PC-3 (cell line): ENCODE measurements at regions not wholly inside any gene's neighbourhood (a gene's known extent, or its start where the extent isn't known, plus 50 kb on each side); places are given as distances from the start of the nearest gene placed in this dataset.
"Not testable (repeated sequence)": the region's sequence is repeated elsewhere in the genome, so short reads cannot be mapped to it uniquely, and the experiment has no call there.

ENCODE experiments used
- EZH2phosphoT487 ChIP-seq: fragments of 300-600 bp; sonication (generic); IDR thresholded peaks from 2 replicates; pipeline ENCODE4 v1.6.1; 2018; ENCODE audit warnings: mild to moderate bottlenecking, antibody characterized with exemption, low read length, borderline replicate concordance
- TF ChIP-seq, protein P1 (sequence below): fragments of 300-600 bp; sonication (generic); conservative IDR thresholded peaks from 2 replicates; pipeline ENCODE4 v1.5.1; 2017; ENCODE audit warnings: antibody characterized with exemption, low read depth, mild to moderate bottlenecking, low read length

DNA sequence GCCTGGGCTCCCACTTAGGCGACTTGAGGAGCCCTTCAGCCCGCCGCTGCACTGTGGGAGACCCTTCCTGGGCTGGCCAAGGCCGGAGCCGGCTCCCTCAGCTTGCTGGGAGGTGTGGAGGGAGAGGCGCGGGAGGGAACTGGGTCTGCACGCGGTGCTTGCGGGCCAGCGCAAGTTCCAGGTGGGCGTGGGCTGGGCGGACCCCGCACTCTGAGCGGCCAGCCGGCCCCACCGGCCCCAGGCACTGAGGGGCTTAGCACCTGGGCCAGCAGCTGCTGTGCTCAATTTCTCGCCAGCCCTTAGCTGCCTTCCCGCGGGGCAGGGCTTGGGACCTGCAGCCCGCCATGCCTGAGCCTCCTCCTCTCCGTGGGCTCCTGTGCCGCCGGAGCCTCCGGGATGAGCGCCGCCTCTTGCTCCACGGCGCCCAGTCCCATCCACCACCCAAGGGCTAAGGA, 946.3 kb downstream of the IPMK start:
- TF ChIP-seq, protein P1, sequence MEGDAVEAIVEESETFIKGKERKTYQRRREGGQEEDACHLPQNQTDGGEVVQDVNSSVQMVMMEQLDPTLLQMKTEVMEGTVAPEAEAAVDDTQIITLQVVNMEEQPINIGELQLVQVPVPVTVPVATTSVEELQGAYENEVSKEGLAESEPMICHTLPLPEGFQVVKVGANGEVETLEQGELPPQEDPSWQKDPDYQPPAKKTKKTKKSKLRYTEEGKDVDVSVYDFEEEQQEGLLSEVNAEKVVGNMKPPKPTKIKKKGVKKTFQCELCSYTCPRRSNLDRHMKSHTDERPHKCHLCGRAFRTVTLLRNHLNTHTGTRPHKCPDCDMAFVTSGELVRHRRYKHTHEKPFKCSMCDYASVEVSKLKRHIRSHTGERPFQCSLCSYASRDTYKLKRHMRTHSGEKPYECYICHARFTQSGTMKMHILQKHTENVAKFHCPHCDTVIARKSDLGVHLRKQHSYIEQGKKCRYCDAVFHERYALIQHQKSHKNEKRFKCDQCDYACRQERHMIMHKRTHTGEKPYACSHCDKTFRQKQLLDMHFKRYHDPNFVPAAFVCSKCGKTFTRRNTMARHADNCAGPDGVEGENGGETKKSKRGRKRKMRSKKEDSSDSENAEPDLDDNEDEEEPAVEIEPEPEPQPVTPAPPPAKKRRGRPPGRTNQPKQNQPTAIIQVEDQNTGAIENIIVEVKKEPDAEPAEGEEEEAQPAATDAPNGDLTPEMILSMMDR, result not testable (repeated sequence)
- TF ChIP-seq EZH2phosphoT487, result not testable (repeated sequence)
